ENCODE measurements at regions not wholly inside any gene's neighbourhood (a gene's known extent, or its start where the extent isn't known, plus 50 kb on each side); places are given as distances from the start of the nearest gene placed in this dataset.

DNA sequence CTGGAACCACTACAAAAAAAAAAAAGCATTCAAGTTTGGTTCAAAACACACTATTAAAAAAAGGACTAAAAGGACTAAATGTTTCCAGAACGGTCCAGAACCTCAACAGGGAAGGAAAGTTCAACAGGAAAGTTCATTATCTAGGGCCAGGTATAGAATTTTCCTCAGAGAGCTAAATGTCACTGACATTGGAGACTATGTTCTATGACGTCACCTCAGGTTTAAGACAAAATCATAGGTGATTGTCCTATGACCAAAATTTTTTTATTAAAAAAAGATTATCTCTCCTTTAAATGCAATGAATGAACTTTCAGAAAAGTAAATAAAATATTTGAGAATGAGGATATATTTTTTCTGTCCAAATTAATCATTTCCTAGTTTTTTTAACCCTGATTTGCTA lies 746.7 kb upstream of the USP15 start:
- no peak for TF ChIP-seq EZH2 (IDR thresholded peaks at IDR 0.05)
- TF ChIP-seq, protein P1, sequence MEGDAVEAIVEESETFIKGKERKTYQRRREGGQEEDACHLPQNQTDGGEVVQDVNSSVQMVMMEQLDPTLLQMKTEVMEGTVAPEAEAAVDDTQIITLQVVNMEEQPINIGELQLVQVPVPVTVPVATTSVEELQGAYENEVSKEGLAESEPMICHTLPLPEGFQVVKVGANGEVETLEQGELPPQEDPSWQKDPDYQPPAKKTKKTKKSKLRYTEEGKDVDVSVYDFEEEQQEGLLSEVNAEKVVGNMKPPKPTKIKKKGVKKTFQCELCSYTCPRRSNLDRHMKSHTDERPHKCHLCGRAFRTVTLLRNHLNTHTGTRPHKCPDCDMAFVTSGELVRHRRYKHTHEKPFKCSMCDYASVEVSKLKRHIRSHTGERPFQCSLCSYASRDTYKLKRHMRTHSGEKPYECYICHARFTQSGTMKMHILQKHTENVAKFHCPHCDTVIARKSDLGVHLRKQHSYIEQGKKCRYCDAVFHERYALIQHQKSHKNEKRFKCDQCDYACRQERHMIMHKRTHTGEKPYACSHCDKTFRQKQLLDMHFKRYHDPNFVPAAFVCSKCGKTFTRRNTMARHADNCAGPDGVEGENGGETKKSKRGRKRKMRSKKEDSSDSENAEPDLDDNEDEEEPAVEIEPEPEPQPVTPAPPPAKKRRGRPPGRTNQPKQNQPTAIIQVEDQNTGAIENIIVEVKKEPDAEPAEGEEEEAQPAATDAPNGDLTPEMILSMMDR (IDR thresholded peaks at IDR 0.05), result no peak
- TF ChIP-seq EZH2phosphoT487 (IDR thresholded peaks at IDR 0.05), result no peak
- Mint-ChIP-seq H3K4me3 (no peak overlapping the region), H3K27me3 (ENCODE audit: insufficient read depth, low read depth) (peaks cover 2% of the 10 kb centered on the region), H3K36me3 (no peaks in the 10 kb centered on the region), H3K4me1 (peaks cover 19% of the 10 kb centered on the region), H3K27ac (no peak overlapping the region), H3K9me3 (no peaks in the 10 kb centered on the region)
- no peaks in the 10 kb centered on the region for H3F3A ChIP-seq (ENCODE audit: low read depth)
- no peaks in the 10 kb centered on the region for H3K9me3 ChIP-seq (ENCODE audit: low read depth)
- peaks cover 17% of the 10 kb centered on the region for H3K4me1 ChIP-seq
- no peak overlapping the region for H3K4me2 ChIP-seq
- H3K36me3 ChIP-seq, result no peaks in the 10 kb centered on the region
- no peaks in the 10 kb centered on the region for H3K27me3 ChIP-seq
- no peak for DNase-seq (ENCODE audit: low spot score)
- no peaks in the 10 kb centered on the region for H4K20me1 ChIP-seq (ENCODE audit: low read depth)
- H3K9ac ChIP-seq, result no peak overlapping the region
- H2AFZ ChIP-seq (replicated peaks), result no peak overlapping the region
- no peak overlapping the region for H3K4me3 ChIP-seq
- H3K27ac ChIP-seq, result no peak overlapping the region
- no peaks in the 10 kb centered on the region for H3K79me2 ChIP-seq (ENCODE audit: low read depth)

DNA sequence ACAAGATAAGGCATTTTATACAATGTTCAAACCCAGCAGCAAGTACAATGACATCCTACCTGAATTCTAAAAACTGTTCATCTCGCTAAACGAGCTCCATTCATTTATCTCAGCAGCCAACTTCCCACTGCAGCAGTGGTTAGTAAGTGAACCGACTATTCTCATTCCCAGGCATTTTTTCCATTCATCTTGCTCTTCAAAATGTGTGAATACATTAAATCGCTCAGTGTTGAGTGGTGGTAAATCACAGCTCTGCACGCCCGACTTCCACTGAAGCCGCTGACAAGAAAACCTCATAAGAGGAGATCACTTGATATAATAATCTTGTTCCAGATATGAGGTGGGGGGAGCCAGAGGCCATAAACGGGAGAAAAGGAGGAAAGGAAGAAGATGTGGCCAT lies 746.2 kb upstream of the USP15 start:
- Mint-ChIP-seq H3K27ac (peak overlapping the region; percentile 43), H3K36me3 (no peaks in the 10 kb centered on the region), H3K9me3 (no peaks in the 10 kb centered on the region), H3K27me3 (ENCODE audit: insufficient read depth, low read depth) (peaks cover 2% of the 10 kb centered on the region), H3K4me3 (peak overlapping the region; percentile 24), H3K4me1 (peaks cover 19% of the 10 kb centered on the region)
- Histone ChIP-seq H3K4me2 (no peak overlapping the region), H3K9me3 (ENCODE audit: low read depth) (no peaks in the 10 kb centered on the region), H3K4me1 (peaks cover 17% of the 10 kb centered on the region), H4K20me1 (ENCODE audit: low read depth) (no peaks in the 10 kb centered on the region), H3K36me3 (no peaks in the 10 kb centered on the region), H3K27me3 (no peaks in the 10 kb centered on the region), H3F3A (ENCODE audit: low read depth) (no peaks in the 10 kb centered on the region), H3K27ac (no peak overlapping the region), H3K9ac (no peak overlapping the region), H3K4me3 (no peak overlapping the region), H2AFZ (replicated peaks) (no peak overlapping the region), H3K79me2 (ENCODE audit: low read depth) (no peaks in the 10 kb centered on the region)
- TF ChIP-seq EZH2 (IDR thresholded peaks at IDR 0.05) (no peak), EZH2phosphoT487 (IDR thresholded peaks at IDR 0.05) (no peak)
- TF ChIP-seq, protein P1 (IDR thresholded peaks at IDR 0.05), result no peak
- no peak for DNase-seq (ENCODE audit: low spot score)

DNA sequence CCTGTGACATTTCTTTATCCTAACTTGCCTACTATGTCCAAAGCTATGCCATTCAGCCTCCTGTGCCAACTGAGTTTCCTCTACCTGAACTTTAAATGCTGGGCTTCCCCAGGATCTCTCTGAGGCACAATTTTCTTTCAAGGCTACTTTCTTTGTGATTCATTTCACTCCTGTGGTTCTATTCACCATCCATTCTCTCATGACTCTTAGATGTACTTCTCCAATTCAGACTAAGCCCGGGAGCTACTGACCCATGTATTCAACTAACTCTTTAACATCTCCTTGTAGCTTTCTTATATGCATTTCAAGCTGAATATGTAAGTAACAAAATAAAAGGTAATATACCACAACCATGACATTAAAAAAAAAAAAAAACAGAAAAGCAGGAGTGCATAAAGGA lies 738.9 kb upstream of the USP15 start:
- H3K36me3 Mint-ChIP-seq, result no peaks in the 10 kb centered on the region
- H3K9me3 Mint-ChIP-seq, result no peaks in the 10 kb centered on the region
- Histone ChIP-seq H3K79me2 (ENCODE audit: low read depth) (no peaks in the 10 kb centered on the region), H3K9ac (no peak overlapping the region), H3K4me2 (no peak overlapping the region), H4K20me1 (ENCODE audit: low read depth) (no peaks in the 10 kb centered on the region), H3K27ac (no peak overlapping the region), H2AFZ (replicated peaks) (no peak overlapping the region), H3K36me3 (no peaks in the 10 kb centered on the region), H3K4me1 (peaks cover 18% of the 10 kb centered on the region), H3K4me3 (no peak overlapping the region), H3F3A (ENCODE audit: low read depth) (peaks cover 8% of the 10 kb centered on the region), H3K27me3 (no peaks in the 10 kb centered on the region), H3K9me3 (ENCODE audit: low read depth) (no peaks in the 10 kb centered on the region)
- TF ChIP-seq, protein P1 (IDR thresholded peaks at IDR 0.05), result no peak
- TF ChIP-seq EZH2phosphoT487 (IDR thresholded peaks at IDR 0.05) (no peak), EZH2 (IDR thresholded peaks at IDR 0.05) (no peak)
- DNase-seq (ENCODE audit: low spot score), result peak; percentile 35
- no peak overlapping the region for H3K27ac Mint-ChIP-seq
- H3K27me3 Mint-ChIP-seq (ENCODE audit: insufficient read depth, low read depth), result no peaks in the 10 kb centered on the region
- no peak overlapping the region for H3K4me3 Mint-ChIP-seq
- peaks cover 28% of the 10 kb centered on the region for H3K4me1 Mint-ChIP-seq
